HEK293T (cell line): ENCODE measurements at regions not wholly inside any gene's neighbourhood (a gene's known extent, or its start where the extent isn't known, plus 50 kb on each side); places are given as distances from the start of the nearest gene placed in this dataset.
"Not testable (repeated sequence)": the region's sequence is repeated elsewhere in the genome, so short reads cannot be mapped to it uniquely, and the experiment has no call there.

ENCODE experiments used
- CTCF ChIA-PET: fragments of 350-600 bp; formaldehyde crosslinking; extraction: SDS; loops from one replicate; lab custom pipeline; 2021; ENCODE audit warnings: antibody characterized with exemption, inconsistent platforms; lab: Yijun Ruan, JAX
- POLR2A ChIA-PET: fragments of 350-600 bp; formaldehyde crosslinking; extraction: SDS; loops from one replicate; lab custom pipeline; 2020; ENCODE audit warnings: antibody characterized with exemption, inconsistent platforms; lab: Yijun Ruan, JAX
- DNase-seq: peaks from one replicate; pipeline ENCODE4 v3.0.0; 2012; ENCODE audit warnings: mixed read lengths; ENCODE audit errors: extremely low spot score
- ARNT ChIP-seq: fragments of 450-650 bp; IDR thresholded peaks from 2 replicates; pipeline ENCODE4 v1.6.1; 2017; ENCODE audit warnings: mild to moderate bottlenecking
- BHLHE40 ChIP-seq: fragments of 450-650 bp; IDR thresholded peaks from 2 replicates; pipeline ENCODE4 v1.6.1; 2016; ENCODE audit warnings: mild to moderate bottlenecking, moderate library complexity, borderline replicate concordance
- CTBP1 ChIP-seq: fragments of 450-650 bp; IDR thresholded peaks from 2 replicates; pipeline ENCODE4 v1.6.1; 2016; ENCODE audit warnings: borderline replicate concordance
- ELF4 ChIP-seq: fragments of 450-650 bp; IDR thresholded peaks from 2 replicates; pipeline ENCODE4 v1.6.1; 2017; ENCODE audit warnings: antibody characterized with exemption
- FOXA1 ChIP-seq: fragments of 450-650 bp; IDR thresholded peaks from 2 replicates; pipeline ENCODE4 v1.6.1; 2016; ENCODE audit warnings: mild to moderate bottlenecking
- FOXK2 ChIP-seq: fragments of 450-650 bp; IDR thresholded peaks from 2 replicates; pipeline ENCODE4 v1.6.1; 2016; ENCODE audit warnings: mild to moderate bottlenecking
- FOXM1 ChIP-seq: fragments of 450-650 bp; IDR thresholded peaks from 2 replicates; pipeline ENCODE4 v1.6.1; 2017; ENCODE audit warnings: mild to moderate bottlenecking, borderline replicate concordance
- HDGF ChIP-seq: fragments of 450-650 bp; IDR thresholded peaks from 2 replicates; pipeline ENCODE4 v1.6.1; 2017; ENCODE audit warnings: antibody characterized with exemption, borderline replicate concordance
- L3MBTL2 ChIP-seq: fragments of 450-650 bp; conservative IDR thresholded peaks from 2 replicates; pipeline ENCODE4 v1.6.1; 2016; ENCODE audit warnings: mild to moderate bottlenecking
- LEF1 ChIP-seq: fragments of 450-650 bp; IDR thresholded peaks from 2 replicates; pipeline ENCODE4 v1.6.1; 2017; ENCODE audit warnings: mild to moderate bottlenecking, borderline replicate concordance
- NFRKB ChIP-seq: fragments of 450-650 bp; IDR thresholded peaks from 2 replicates; pipeline ENCODE4 v1.6.1; 2016; ENCODE audit warnings: mild to moderate bottlenecking, moderate library complexity
- SP1 ChIP-seq: fragments of 450-650 bp; IDR thresholded peaks from 2 replicates; pipeline ENCODE4 v1.6.1; 2017
- SUZ12 ChIP-seq: fragments of 450-650 bp; IDR thresholded peaks from 2 replicates; pipeline ENCODE4 v1.6.1; 2016; ENCODE audit warnings: mild to moderate bottlenecking
- TARDBP ChIP-seq: fragments of 450-650 bp; IDR thresholded peaks from 2 replicates; pipeline ENCODE4 v1.6.1; 2016
- ZNF384 ChIP-seq: fragments of 450-650 bp; IDR thresholded peaks from 2 replicates; pipeline ENCODE4 v1.6.1; 2016
- TF ChIP-seq, protein P1 (sequence below): fragments of 450-650 bp; IDR thresholded peaks from 2 replicates; pipeline ENCODE4 v1.6.1; 2016

DNA sequence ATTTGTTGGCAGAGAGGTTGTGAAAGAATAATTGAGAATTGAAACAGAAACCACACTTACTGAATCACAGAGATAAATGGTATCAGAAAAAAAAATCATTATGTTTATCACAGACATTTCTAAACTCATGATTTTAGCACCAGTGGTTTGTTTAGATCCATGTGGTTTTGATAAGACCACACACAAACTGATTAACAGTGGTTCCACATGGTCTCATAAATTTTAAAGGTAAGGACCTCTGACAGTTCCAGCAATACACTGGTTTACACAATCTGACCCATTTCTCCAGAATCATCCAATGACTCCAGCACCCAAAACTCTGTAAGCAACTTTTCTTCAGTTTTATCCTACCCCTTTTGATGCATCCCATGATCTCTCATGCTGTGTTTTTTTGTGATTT, 261.2 kb downstream of the ANXA1 start:
- no peak for DNase-seq
- CTCF ChIA-PET: no interaction called here
- TF ChIP-seq TARDBP (no peak), ARNT (no peak), NFRKB (no peak), SUZ12 (no peak), FOXA1 (no peak), FOXM1 (no peak), HDGF (no peak), ZNF384 (no peak), CTBP1 (no peak)
- TF ChIP-seq, protein P1, sequence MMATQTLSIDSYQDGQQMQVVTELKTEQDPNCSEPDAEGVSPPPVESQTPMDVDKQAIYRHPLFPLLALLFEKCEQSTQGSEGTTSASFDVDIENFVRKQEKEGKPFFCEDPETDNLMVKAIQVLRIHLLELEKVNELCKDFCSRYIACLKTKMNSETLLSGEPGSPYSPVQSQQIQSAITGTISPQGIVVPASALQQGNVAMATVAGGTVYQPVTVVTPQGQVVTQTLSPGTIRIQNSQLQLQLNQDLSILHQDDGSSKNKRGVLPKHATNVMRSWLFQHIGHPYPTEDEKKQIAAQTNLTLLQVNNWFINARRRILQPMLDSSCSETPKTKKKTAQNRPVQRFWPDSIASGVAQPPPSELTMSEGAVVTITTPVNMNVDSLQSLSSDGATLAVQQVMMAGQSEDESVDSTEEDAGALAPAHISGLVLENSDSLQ: no peak
- POLR2A ChIA-PET: no interaction called here

DNA sequence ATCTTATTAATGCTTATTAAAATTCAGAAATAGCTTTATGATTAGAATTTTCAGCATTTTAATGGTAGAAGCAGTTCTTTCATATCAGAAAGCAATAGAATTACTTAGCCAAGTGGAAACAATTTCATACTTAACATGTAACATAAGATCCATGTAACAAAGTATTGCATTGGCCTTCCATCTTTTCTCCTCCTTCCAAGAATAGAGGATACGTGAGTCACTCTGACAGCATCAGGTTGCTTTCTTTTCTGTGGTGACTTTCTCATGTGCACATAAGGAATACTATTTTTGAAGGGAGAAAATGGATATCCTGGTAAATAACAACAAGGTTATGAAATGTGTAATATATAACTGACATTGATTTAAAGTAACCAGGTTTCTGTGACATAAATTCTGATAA, 272.2 kb downstream of the ANXA1 start:
- CTCF ChIA-PET: no interaction called here
- no peak for DNase-seq
- TF ChIP-seq FOXA1 (no peak), FOXK2 (no peak), ELF4 (no peak), HDGF (no peak), CTBP1 (no peak), L3MBTL2 (no peak), TARDBP (no peak), SUZ12 (no peak), FOXM1 (no peak), SP1 (no peak), NFRKB (no peak), ARNT (no peak), ZNF384 (no peak), BHLHE40 (no peak), LEF1 (no peak)
- TF ChIP-seq, protein P1: no peak
- POLR2A ChIA-PET: no interaction called here

DNA sequence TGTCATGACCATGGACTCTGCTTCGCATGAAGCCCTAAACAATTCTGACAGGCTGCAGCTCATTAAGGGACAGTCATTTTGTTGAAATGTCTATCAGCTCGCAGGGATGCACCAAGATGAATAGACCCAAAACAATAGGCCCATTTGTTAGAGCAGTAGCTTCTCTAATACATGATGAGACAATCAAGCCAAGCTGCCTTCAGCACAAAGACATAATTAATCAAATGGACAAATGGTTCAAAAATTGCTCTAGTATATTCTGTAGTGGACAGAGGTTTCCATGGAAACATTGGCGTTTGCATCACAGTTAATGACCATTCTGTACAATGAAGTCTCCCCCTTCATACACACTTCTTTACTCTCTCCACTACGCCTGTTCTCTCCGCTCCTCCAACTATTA, 274.6 kb downstream of the ANXA1 start:
- TF ChIP-seq HDGF (no peak), FOXK2 (no peak), ZNF384 (no peak), SUZ12 (no peak), FOXM1 (no peak), L3MBTL2 (no peak), ARNT (no peak), TARDBP (no peak), LEF1 (no peak), SP1 (no peak), CTBP1 (no peak)
- TF ChIP-seq, protein P1: no peak
- ChIA-PET POLR2A (no interaction called here), CTCF (no interaction called here)
- DNase-seq: no peak

DNA sequence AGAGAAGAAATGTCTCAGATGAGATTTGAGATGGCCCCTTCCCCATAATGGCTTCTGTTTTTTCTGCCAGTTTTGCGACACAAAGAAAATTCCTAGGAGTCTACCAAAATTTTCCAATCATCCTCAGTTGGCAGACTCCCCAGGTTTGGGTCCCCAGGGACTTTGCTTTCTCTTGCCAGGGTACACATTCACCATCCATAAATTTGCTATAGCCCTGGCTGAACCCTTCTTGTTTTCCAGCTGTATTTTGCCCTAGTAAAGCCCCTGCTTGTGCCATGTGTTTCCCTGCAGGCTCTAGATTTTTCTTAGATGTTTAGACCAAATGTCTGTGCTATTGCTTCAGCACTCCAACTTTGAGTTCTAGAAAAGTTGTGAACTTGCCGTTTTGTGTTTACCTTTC, 283.2 kb downstream of the ANXA1 start:
- CTCF ChIA-PET: no interaction called here
- no peak for TF ChIP-seq SUZ12
- TF ChIP-seq ARNT: no peak
- no peak for TF ChIP-seq HDGF
- no peak for TF ChIP-seq FOXK2
- no peak for TF ChIP-seq TARDBP
- no peak for TF ChIP-seq FOXA1
- POLR2A ChIA-PET: no interaction called here
- DNase-seq: no peak

DNA sequence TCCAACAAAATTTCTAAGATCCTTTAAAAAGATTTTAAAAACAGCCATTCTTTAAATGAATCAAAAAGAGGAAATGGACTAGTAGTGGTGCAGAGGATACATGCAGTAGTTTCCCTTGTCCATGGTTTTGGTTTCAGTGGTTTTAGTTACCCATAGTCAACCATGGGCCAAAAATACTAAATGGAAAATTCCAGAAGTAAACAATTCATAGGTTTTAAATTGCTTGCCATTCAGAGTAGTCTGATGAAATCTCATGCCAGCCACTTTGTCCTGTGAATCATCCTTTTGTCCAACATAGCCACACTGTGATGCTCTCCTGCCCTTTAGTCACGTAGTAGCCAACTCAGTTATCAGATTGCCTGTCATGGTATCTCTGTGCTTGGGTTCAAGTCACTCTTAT, 286.1 kb downstream of the ANXA1 start:
- DNase-seq: no peak
- TF ChIP-seq LEF1 (no peak), BHLHE40 (no peak), SUZ12 (no peak), ELF4 (no peak), SP1 (no peak), FOXA1 (no peak), FOXK2 (no peak), L3MBTL2 (no peak), ZNF384 (no peak), NFRKB (no peak), FOXM1 (no peak), CTBP1 (no peak), ARNT (no peak), TARDBP (no peak), HDGF (no peak)
- TF ChIP-seq, protein P1: no peak
- ChIA-PET CTCF (no interaction called here), POLR2A (no interaction called here)

DNA sequence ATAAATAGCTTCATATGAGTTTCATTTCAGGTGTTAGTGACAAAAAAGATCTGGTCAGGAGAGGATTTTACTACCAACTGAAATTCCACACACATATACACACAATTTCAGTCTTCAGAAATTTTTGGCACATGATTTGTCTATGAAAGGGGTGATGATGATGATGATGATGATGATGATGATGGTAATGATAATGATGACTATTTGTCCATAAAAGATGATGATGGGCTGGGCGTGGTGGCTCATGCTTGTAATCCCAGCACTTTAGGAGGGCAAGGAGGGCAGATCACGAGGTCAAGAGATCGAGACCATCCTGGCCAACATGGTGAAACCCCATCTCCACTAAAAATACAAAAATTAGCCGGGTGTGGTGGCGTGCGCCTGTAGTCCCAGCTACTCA, 288.2 kb downstream of the ANXA1 start:
- CTCF ChIA-PET, POLR2A ChIA-PET, DNase-seq: not testable (repeated sequence)
